ENCODE measurements at regions not wholly inside any gene's neighbourhood (a gene's known extent, or its start where the extent isn't known, plus 50 kb on each side); places are given as distances from the start of the nearest gene placed in this dataset.
"Not testable (repeated sequence)": the region's sequence is repeated elsewhere in the genome, so short reads cannot be mapped to it uniquely, and the experiment has no call there.

DNA sequence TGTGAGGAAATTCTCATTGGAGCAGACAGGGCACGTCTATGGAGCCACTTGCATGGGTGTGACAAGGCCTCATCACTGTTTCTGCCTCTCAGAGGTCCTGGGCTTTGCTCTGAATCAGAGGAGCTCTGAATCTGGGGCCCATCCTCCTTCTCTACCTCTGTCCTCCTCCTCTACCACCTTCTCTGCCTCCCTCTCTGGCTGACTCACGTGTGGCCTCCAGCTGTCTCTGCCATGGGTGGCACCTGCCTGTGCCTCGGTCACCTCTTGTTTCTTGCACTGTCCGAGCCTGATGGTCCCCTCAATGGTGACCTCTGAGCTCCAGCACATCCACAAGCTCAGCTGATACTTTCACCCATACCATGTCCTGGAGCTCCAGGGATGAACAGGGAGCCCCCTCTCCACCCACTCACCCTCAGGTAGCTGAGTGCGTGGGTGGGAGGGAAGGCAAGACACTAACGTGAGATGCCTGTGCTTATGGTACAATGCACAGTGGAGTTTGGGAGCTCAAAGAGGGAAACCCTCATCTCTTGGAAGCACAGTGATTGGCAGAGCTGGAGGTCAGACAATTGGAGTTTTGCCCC is 116.4 kb upstream of the CRHR1 start:
- H3K4me3 ChIP-seq (replicated peaks; ENCODE audit: low read depth, low read length): no peak overlapping the region
- DNase-seq (ENCODE audit: low read depth): no peak
- TF ChIP-seq CTCF (IDR thresholded peaks at IDR 0.05; ENCODE audit: low read length, missing control alignments): no peak

DNA sequence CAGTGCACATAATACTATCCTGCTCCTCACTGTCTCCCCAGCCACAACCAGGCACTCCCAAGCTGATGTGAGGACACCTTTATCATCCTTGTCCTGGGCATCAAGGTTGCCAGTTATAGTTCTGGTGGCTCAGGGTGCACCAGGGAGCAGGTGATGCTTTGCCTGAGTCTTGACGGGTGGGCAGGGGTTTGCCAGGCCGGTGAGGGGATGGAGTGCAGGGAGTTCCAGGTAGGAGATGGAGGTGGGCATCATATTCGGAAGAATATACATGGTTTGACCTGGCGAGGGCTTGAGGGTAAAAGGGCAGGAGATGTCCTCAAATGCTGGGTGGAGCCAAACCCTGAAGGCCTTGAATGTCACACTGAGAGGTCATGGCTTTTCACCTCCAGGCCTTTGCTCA is 115.8 kb upstream of the CRHR1 start:
- no peak for DNase-seq (ENCODE audit: low read depth)
- H3K4me3 ChIP-seq (replicated peaks; ENCODE audit: low read depth, low read length): no peak overlapping the region
- no peak for TF ChIP-seq CTCF (IDR thresholded peaks at IDR 0.05; ENCODE audit: low read length, missing control alignments)

DNA sequence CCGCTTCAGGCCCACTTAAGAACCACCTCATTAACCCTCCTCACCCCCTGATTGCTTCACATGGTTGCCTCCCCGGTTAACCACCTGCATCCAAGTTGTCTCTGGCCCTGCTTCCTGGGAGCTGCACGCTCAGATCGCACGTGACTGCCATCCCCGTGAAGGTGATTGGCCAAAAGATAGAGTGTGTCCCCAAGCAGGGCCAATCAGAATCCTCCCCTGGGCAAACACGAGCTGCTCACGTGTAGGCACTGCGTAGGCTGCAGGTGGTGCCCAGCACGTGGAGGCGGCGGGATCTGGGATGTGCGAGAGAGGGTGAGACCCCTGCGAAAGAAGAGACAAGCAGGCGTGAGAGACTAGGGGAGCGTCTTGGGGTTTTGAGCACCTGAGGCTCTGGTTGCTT is 111.8 kb upstream of the CRHR1 start:
- no peak overlapping the region for H3K4me3 ChIP-seq (replicated peaks; ENCODE audit: low read depth, low read length)
- no peak for DNase-seq (ENCODE audit: low read depth)
- TF ChIP-seq CTCF (IDR thresholded peaks at IDR 0.05; ENCODE audit: low read length, missing control alignments): no peak

- H3K4me3 ChIP-seq (replicated peaks; ENCODE audit: low read depth, low read length): no peak overlapping the region
- DNase-seq (ENCODE audit: low read depth): no peak
- TF ChIP-seq CTCF (IDR thresholded peaks at IDR 0.05; ENCODE audit: low read length, missing control alignments): no peak
Observed at GRCh38 chr17:45672792-45673191, 111.3 kb upstream of the CRHR1 start.

- H3K4me3 ChIP-seq (replicated peaks; ENCODE audit: low read depth, low read length); DNase-seq (ENCODE audit: low read depth): not testable (repeated sequence)
Observed at GRCh38 chr17:45673759-45674158, 110.4 kb upstream of the CRHR1 start.

DNA sequence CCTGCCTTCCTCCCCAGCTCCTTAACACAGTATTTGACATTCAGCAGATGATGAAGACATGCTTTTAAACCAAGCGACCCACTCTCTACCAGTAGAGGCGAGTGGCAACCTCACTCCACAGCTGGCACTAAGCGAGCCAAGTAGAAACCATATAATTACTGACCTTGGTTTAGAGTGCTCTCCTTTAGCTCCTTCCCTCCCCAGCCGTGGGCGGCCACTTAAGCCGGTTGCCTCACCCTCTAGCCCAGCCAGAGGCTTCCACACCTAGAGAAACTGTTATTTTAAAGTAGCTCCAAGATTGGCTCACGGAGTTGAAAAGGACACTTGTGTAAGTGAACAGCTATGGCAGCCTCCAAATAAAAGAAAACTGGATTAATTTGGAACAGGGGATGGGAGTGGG is 109.1 kb upstream of the CRHR1 start:
- H3K4me3 ChIP-seq (replicated peaks; ENCODE audit: low read depth, low read length): no peak overlapping the region
- no peak for DNase-seq (ENCODE audit: low read depth)
- no peak for TF ChIP-seq CTCF (IDR thresholded peaks at IDR 0.05; ENCODE audit: low read length, missing control alignments)

GRCh38 chr17:45675892-45676291 is 108.2 kb upstream of the CRHR1 start:
- TF ChIP-seq CTCF (IDR thresholded peaks at IDR 0.05; ENCODE audit: low read length, missing control alignments): no peak
- DNase-seq (ENCODE audit: low read depth): no peak

More at GRCh38 chr17:45675892-45676291, 108.2 kb upstream of the CRHR1 start:
- no peak overlapping the region for H3K4me3 ChIP-seq (replicated peaks; ENCODE audit: low read depth, low read length)

Data from fibroblast of pulmonary artery (primary cell).